NOMO-1 (cell line): ENCODE measurements at regions not wholly inside any gene's neighbourhood (a gene's known extent, or its start where the extent isn't known, plus 50 kb on each side); places are given as distances from the start of the nearest gene placed in this dataset.

Experiments used
- DNase-seq, 2 experiments: peaks; one replicate each; lab custom pipeline; 2025; ENCODE audit not compliant: unreplicated experiment in 2 of 2; lab: John Stamatoyannopoulos, UW

- DNase-seq: no peak
These were observed 102.2 kb downstream of the ARF6 start for GRCh38 chr14:49994951-49995561.

DNA sequence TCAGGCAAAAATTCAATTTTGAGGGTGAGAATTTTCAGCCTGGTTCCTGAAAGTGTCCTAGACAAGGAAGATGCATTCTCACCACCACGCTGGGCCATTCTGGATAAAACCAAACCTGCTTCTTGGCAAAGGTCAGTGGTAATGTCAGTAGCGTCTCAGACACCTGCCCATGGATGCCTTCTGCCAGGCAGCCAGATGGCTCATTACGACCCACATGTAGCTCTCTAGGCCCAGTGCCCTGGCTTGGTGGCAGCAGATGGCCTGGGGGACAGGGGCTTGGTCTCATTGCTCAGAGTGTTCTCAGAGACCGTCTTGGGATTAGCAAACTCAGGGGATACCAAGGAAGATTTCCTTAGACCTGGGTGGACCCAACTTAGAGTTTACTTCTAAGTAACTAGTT is 105.1 kb downstream of the ARF6 start:
- DNase-seq: no peak

GRCh38 chr14:49999146-49999761 is 106.4 kb downstream of the ARF6 start:
- DNase-seq: peak; percentile 85 to 89

DNA sequence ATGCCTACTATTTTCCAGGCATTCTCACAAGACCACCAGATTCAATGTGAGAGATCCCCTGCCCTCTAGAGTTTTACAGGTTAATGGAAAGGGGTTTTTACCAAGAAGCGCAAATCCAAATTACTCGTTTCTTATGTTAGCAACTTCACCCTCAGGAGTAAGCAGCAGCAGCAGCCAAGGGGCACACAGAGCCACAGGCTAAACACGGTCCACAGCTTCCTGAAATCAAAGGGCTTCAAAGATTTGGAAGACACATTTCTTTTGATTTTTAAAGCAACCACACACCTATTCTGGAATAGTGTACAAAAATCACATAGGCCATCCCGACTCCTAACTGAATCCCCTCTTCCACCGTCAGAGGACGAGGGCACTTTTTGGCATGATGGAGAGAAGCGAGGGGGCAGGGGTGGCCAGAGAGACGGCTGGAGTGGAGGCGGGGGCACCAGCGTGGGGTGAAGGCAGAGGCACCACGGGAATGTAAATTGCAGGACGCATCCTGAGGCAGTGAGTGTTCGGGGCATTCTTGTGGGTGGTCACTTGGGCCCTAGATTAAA is 107.0 kb downstream of the ARF6 start:
- DNase-seq: no peak

GRCh38 chr14:50000380-50001150 is 107.7 kb downstream of the ARF6 start:
- DNase-seq: peak; percentile 50 to 69

GRCh38 chr14:50001151-50001998 is 108.5 kb downstream of the ARF6 start:
- DNase-seq: peak; percentile 32 to 44

- DNase-seq: peak; percentile 35 to 49
These were observed 109.4 kb downstream of the ARF6 start for GRCh38 chr14:50001999-50002925.

DNA sequence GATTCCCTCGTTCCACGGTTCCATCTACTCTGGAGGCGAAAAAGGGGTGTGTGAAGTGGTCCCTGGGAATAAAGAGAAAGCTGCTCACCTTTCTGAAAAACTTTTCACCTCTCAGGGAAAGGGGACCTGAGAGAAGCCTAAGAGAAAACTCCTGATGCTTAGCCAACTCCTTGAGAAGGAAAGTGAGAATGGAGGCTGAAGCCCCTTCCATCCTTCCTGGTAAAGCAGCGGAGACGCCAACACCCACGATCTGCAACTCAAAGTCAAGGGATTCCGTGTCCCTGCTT is 110.0 kb downstream of the ARF6 start:
- DNase-seq: no peak

DNA sequence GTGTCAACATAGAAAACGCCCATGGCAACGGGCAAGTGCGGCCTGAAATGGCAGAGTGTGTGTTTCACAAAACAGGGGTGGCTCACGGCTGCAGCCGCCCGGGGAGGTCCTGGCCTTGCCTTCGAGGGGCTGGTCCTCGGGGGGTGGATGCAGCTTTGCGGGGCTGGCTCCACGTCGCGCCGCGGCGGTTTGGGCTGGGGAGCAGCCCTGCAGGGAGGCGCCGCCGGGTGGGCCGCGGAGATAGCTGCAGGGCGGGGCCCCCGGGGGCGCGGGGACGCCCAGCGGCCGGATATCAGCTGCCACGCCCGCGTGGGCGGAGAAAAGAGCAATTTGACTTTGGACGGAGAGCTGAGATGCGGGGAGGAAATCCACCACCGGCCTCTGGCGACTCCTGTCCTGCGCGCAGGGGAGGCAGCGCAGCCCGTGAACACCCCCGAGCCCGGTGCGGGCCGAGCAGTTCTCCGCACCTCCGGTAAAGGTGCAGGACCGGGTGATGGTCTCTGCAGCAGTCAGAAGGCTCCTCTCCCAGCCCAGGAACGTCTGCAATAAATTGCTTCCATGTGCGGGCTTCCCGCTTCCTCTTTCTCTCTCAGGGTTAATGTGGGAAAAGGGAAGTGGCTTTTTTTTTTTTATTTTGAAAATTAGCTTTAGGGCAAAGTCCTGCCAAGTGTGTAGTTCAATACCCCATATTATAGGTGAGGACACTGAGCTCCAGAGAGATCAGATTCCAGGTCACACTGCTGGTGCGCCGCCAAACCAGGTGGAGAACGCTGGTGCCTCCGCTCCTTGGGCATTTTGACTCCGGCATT is 110.5 kb downstream of the ARF6 start:
- DNase-seq: peak; percentile 93 to 97

DNA sequence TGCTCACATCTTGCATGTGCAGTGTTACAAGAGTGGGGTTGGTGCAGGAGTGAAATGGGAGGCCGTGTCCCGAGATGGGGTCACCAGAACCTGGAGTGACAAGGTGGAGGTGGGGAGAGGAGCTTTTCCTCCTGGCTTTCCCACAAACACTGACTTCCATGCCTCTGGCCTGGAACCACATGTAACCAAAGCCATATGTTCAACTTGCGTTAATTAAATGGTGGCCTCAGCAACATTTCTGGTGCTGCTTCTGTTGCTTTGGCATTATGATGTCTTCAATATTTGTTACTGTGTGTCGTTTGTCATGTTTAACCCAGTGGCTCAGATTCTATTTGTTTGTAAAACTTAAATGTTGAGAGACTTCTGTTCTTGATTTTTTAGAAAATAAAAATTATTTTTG is 110.2 kb downstream of the VCPKMT start:
- no peak for DNase-seq

GRCh38 chr14:50007123-50007903 is 109.1 kb downstream of the VCPKMT start:
- DNase-seq: no peak

DNA sequence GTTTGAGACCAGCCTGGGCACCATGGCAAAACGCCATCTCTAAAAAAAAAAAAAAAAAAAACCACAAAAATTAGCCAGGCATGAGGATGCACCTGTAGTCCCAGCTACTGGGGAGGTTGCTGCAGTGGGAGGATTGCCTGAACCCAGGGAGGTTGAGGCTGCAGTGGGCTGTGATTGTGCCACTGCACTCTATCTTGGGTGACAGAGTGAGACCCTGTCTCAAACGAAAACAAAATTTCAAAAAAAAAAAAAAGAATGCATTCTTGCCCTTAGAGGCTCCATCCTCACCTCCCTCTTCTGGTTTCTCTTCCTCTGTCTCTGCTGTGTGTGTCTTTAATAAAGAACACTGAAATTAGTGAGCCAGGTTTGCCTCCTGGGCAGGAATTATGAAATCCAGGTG is 107.8 kb downstream of the VCPKMT start:
- peak in 1 of 2 experiments; percentile 34 for DNase-seq

- peak in 1 of 2 experiments; percentile 26 for DNase-seq
These were observed 107.4 kb downstream of the VCPKMT start for GRCh38 chr14:50008974-50009373.

DNA sequence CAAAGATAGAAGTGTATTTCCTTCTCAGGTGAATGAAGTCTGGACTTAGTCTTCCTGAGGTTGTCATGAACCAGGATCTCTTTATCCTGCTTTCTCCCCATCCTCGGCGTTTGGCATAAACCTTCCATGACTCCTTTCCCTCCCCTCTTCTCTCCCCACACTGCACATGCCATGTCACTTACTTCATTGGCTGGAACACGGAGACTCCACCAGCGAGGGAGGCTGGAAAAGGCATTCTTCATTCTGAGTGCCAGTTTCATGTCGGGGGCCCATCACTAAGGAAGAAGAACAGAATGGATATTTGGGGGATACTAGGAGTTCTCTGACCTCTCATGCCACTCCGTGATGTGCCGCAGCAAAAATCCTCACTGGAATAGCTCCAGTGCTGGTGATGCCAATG is 105.6 kb downstream of the VCPKMT start:
- DNase-seq: no peak

DNA sequence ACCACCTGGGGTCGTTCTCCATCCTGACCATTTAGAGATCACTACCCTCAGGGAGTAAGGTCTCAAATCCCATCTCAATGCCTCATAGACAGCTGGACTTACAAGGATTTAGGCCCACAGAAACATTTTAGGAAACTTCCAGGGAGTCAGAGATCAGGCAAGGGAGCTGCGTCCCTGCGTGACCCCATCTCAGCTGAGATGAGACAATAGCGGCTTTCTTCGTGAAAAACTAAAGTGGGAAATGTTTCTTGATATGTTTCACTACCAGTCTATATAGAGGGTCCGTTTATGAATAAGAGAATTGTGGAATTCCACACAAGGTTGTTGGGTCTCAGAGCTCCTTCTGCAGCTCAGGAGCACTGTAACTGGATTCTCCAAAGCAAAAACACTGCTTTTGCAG is 105.1 kb downstream of the VCPKMT start:
- DNase-seq: no peak

DNA sequence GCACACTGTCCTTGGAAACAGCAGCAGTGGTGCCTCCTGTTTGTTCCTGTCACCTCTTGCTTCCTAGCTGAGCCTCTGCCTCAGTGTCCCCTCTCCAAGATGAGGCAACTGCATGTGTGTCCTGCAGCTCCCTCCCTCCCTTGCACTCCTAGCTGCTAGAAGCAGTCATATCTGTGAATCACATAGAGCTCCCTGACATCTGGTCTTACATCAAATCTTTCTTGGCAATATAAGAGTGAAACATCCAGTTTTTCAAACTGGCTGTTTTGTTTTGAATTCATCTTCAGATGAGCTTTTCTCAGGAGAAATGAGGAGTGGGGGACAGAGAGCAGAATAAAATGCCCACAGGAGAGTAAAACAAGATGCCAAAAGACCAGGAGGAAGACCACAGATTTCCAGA is 103.7 kb downstream of the VCPKMT start:
- no peak for DNase-seq

DNA sequence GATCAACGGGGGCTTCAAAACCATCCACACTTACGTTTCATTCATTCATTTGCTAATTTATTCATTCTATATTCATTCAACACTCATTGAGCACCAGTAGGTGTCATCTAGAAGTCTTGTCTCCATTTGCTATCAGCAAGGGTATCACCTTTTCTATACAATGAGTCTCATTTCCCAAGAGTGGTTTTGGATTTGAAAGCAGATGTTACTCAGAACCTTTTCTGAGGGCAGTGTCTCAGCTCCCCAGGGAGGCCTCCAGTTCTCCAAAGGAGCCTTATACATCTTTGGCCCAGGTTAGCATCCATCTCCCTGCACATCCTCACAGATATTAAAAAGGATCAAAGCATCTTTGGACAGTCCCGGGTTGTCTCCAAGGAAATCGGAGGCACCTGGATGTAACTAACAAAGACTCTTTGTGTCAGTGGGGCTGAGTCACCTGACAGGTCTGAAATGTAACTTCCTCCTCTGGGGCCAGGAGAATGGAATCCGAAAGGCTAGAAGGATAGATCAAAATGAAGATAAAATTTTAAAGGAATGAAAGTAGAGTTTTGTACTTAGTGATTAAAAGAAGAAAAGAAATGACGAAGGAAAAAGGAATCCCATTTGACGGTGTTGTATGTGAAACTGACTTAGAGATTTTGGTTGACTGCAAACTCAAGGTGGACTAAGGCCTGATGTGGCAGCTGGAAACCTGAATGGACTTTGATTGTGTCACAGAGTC is 103.0 kb downstream of the VCPKMT start:
- no peak for DNase-seq

DNA sequence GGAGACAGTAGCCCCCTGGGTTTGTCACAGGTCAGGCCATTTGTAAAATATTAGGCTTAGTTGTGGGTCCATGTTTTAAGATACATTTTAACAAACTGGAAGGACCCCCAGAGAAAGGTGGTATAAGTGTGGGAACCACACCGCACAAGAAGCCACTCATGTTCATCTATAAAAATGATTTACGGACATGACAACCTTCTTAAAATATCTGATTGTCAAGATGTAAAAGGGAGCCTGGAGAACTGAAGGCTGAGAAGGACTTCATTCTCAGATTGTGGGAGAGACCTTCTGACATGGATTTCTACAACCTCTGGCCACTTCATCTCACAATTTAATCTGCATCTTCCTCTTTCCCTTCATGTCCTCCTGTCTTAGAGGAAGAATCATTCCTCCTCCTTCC is 102.4 kb downstream of the VCPKMT start:
- no peak for DNase-seq
